NCI-H187 (cell line): ENCODE measurements at regions not wholly inside any gene's neighbourhood (a gene's known extent, or its start where the extent isn't known, plus 50 kb on each side); places are given as distances from the start of the nearest gene placed in this dataset.

Source experiments
- DNase-seq, 2 experiments: peaks; one replicate each; lab custom pipeline; 2025; lab: John Stamatoyannopoulos, UW

- no peak for DNase-seq
Observed at GRCh38 chr9:108512426-108513173, 343.2 kb downstream of the ACTL7B start.

- no peak for DNase-seq
Observed at GRCh38 chr9:108511307-108511706, 344.5 kb downstream of the ACTL7B start.

- DNase-seq, result no peak
Observed at GRCh38 chr9:108496846-108497245, 358.9 kb downstream of the ACTL7B start.

GRCh38 chr9:108489567-108489966 is 366.2 kb downstream of the ACTL7B start:
- no peak for DNase-seq

- no peak for DNase-seq
Observed at GRCh38 chr9:108486831-108487230, 369.0 kb downstream of the ACTL7B start.

- DNase-seq, result no peak
Observed at GRCh38 chr9:108484468-108484867, 371.3 kb downstream of the ACTL7B start.

- no peak for DNase-seq
Observed at GRCh38 chr9:108483676-108484075, 372.1 kb downstream of the ACTL7B start.

GRCh38 chr9:108479989-108480652 is 375.7 kb downstream of the ACTL7B start:
- no peak for DNase-seq

- DNase-seq, result no peak
Observed at GRCh38 chr9:108478431-108479332, 377.1 kb downstream of the ACTL7B start.

GRCh38 chr9:108477529-108478006 is 378.2 kb downstream of the ACTL7B start:
- peak; percentile 6 to 21 for DNase-seq

- DNase-seq, result no peak
Observed at GRCh38 chr9:108476574-108476973, 379.2 kb downstream of the ACTL7B start.

- no peak for DNase-seq
Observed at GRCh38 chr9:108475813-108476212, 380.0 kb downstream of the ACTL7B start.

- DNase-seq, result no peak
Observed at GRCh38 chr9:108474356-108474755, 381.4 kb downstream of the ACTL7B start.

- DNase-seq, result no peak
Observed at GRCh38 chr9:108473209-108474112, 382.3 kb downstream of the ACTL7B start.

- no peak for DNase-seq
Observed at GRCh38 chr9:108469654-108470053, 386.1 kb downstream of the ACTL7B start.

- peak in 1 of 2 experiments; percentile 8 for DNase-seq
Observed at GRCh38 chr9:108468364-108468763, 387.4 kb downstream of the ACTL7B start.

GRCh38 chr9:108467653-108468324 is 388.0 kb downstream of the ACTL7B start:
- DNase-seq, result no peak

- no peak for DNase-seq
Observed at GRCh38 chr9:108467161-108467560, 388.6 kb downstream of the ACTL7B start.

GRCh38 chr9:108466304-108466703 is 389.5 kb downstream of the ACTL7B start:
- no peak for DNase-seq

GRCh38 chr9:108463932-108464606 is 391.7 kb downstream of the ACTL7B start:
- no peak for DNase-seq
